ENCODE measurements at regions not wholly inside any gene's neighbourhood (a gene's known extent, or its start where the extent isn't known, plus 50 kb on each side); places are given as distances from the start of the nearest gene placed in this dataset.

DNA sequence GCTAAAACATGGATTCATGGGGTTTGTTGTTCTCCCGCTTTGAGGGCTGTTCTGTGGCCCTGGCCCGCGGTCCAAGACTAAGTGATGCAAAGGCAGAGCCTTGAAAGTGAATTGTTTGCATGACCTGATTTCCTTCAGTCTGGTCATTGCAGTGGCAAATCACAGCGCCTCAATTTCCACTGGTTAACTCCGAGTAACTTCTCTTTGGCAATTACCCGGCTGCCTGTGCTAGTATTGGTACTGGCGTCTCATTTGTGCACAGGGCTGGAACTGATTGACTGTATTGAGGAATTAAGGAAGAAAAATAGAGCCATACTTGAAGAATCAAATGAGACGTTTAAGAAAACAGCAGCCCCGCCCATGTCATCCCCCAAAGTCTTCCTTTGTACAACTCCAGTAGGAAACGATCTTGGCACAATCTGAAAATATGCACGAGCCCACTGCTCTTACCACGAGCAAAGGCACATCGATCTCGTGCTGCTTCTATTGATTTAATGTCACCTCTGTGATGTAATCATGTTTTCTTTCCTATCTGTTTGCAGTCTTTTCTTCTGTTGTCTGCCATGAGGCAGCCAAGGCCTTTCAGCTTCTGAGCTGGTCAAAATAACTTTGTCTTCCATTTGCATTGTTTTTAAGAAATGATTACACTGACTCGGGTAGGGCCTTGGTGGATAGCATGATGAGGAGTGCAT is 60.6 kb upstream of the SHH start:
- TF ChIP-seq, protein P1, sequence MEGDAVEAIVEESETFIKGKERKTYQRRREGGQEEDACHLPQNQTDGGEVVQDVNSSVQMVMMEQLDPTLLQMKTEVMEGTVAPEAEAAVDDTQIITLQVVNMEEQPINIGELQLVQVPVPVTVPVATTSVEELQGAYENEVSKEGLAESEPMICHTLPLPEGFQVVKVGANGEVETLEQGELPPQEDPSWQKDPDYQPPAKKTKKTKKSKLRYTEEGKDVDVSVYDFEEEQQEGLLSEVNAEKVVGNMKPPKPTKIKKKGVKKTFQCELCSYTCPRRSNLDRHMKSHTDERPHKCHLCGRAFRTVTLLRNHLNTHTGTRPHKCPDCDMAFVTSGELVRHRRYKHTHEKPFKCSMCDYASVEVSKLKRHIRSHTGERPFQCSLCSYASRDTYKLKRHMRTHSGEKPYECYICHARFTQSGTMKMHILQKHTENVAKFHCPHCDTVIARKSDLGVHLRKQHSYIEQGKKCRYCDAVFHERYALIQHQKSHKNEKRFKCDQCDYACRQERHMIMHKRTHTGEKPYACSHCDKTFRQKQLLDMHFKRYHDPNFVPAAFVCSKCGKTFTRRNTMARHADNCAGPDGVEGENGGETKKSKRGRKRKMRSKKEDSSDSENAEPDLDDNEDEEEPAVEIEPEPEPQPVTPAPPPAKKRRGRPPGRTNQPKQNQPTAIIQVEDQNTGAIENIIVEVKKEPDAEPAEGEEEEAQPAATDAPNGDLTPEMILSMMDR (IDR thresholded peaks at IDR 0.05; ENCODE audit: low read depth, low read length, missing control alignments), result no peak
- in situ Hi-C loops (cut with HindIII; ENCODE audit: low sequenced_read_pairs), result no loop called here
- DNase-seq (ENCODE audit: low read depth), result no peak
- H3K4me3 ChIP-seq (ENCODE audit: low read depth, low read length), result no peak overlapping the region

DNA sequence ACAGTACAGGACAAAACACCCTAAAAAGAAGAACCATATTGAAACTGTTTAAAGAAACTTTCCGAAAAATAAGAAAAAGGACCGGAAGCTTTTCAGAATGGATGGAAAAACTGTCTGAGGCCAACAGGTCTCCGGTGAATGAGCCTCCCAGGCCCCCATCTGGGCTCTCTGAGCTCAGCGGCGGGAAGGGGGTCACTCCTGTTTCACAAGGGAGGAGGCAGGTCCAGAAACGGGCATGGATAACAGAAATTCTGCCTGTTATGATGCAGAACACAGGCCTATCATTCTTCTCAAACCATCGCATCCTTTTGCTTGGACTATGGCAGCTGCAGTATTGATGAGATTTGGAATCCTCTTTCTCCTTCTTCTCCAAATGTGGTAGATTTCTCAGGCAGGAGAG is 58.9 kb upstream of the SHH start:
- no peak for DNase-seq (ENCODE audit: low read depth)
- H3K4me3 ChIP-seq (ENCODE audit: low read depth, low read length), result no peak overlapping the region
- in situ Hi-C loops (cut with HindIII; ENCODE audit: low sequenced_read_pairs), result no loop called here
- TF ChIP-seq, protein P1 (IDR thresholded peaks at IDR 0.05; ENCODE audit: low read depth, low read length, missing control alignments), result no peak

DNA sequence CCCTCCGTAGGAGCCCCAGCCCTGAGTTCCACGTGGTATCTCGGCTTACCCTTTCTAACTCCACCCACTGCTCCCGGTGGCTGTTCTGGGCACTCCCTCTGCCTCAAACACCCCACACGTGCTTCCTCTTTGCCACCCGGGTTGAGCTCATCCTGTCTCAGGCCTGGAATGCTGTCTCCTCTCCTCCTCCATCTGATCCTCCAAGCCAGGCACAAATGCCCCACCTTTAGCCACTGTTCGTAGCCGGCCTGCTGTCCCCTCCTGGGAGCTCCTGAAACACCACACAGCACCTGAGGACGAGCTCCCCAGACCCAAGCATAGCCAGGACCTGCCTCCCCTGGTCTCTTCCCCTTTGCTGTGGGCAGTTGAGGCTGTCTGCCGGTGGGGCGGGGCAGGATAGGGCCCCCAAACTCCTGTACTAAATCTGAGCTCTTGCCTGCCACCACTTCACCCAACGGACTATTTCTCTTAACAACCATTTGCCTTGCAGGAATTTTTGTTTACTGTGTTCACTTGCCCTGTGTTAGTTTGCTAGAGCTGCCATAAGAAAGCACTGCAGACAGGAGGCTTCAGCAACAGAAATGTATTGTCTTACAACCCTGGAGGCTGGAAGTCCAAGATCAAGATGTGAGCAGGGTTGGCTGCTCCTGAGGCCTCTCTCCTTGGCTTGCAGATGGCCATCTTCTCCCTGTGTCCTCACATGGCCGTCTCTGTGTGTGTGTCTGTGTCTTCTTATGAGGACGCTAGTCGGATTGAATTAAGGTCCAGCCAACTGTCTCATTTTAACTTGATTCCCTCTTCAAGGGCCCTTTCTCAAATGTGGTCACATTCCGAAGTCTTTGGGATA is 58.3 kb upstream of the SHH start:
- no peak overlapping the region for H3K4me3 ChIP-seq (ENCODE audit: low read depth, low read length)
- in situ Hi-C loops (cut with HindIII; ENCODE audit: low sequenced_read_pairs), result no loop called here
- DNase-seq (ENCODE audit: low read depth), result no peak
- TF ChIP-seq, protein P1 (IDR thresholded peaks at IDR 0.05; ENCODE audit: low read depth, low read length, missing control alignments), result no peak

DNA sequence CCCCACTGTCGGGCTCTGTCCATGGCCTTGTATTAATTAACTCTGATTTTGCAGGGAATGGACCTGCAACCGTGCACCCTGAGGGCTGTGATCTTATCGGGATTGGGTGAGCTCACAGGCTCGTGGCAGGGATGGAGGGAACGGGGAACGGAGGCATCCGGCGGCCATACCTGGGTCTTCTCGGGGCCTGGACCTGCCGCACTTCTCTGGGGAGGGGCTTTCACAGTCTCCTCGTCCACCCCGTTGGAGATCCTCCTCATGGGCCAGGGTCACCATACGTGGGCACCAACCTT is 57.5 kb upstream of the SHH start:
- in situ Hi-C loops (cut with HindIII; ENCODE audit: low sequenced_read_pairs), result no loop called here
- no peak for DNase-seq (ENCODE audit: low read depth)
- TF ChIP-seq, protein P1 (IDR thresholded peaks at IDR 0.05; ENCODE audit: low read depth, low read length, missing control alignments), result no peak
- no peak overlapping the region for H3K4me3 ChIP-seq (ENCODE audit: low read depth, low read length)

DNA sequence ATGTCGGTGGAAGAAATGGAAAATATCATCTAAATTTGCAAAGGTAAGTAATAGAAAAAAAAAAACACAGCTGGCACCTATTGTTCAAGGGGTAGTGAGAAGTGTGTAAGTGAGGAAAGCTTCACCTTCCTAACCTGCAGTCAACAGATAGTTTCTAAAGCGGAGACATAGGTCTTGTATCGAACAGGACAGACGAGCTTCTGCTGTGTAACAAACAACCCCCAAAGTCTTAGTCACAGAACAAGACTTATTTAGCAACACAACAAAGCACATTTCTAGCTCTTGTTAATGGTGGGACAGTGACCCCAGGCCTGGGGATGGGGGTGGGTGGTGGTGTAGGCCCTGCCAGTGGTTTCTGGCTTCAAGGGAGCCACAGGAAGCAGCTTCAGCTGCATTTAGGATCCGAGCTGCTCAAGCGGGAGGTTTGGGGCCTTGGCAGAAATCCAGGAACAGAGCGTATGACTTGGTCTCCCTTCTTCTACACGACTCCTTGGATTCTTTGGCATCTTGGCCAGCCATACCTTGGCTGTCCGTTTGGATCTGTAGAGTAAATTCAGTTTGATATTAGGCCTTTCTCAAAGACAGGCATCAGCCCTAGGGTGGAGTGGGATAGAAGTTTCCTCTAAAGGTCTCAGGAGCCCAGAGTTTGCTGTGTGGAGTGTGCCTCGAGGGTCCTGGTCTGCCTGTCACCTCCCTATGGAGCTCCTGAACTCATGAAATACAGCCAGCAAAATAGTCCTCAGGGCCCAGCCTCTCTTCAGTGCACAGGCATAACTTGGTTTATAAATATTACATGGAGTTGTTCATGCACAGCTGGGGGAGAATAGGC is 56.9 kb upstream of the SHH start:
- TF ChIP-seq, protein P1 (IDR thresholded peaks at IDR 0.05; ENCODE audit: low read depth, low read length, missing control alignments), result no peak
- H3K4me3 ChIP-seq (ENCODE audit: low read depth, low read length), result no peak overlapping the region
- no peak for DNase-seq (ENCODE audit: low read depth)
- in situ Hi-C loops (cut with HindIII; ENCODE audit: low sequenced_read_pairs), result no loop called here

DNA sequence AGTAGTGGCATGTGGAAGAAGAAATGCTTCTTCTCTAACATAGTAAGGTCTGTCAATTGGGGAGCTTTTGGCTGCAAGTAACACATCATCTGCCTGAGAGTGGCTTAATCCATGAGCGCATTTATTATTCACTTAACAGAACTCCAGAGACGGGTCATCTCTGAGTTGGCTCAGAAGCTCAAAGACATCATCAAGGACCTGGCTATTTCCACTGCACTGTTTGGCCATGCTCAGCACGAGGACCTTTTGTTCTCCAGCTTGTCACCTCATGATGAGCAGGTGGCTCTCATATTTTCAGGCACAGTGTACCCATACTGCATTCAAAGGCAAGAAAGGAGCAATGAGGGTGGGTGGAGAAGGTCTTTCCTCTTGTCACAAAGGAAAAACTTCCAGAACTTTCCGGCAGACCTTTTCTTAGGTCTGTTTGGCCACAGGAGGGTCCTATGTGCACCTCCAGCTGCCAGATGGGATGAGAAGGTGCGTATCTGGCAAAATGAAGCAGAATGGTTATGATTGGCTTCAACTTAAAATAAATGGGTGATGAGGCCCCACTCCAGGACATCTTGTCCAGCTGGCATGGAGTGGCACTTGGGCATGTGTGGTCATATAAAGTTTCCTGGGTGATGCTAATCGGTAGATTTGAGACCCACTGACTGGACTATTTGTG is 55.6 kb upstream of the SHH start:
- no peak overlapping the region for H3K4me3 ChIP-seq (ENCODE audit: low read depth, low read length)
- DNase-seq (ENCODE audit: low read depth), result no peak
- TF ChIP-seq, protein P1 (IDR thresholded peaks at IDR 0.05; ENCODE audit: low read depth, low read length, missing control alignments), result no peak
- in situ Hi-C loops (cut with HindIII; ENCODE audit: low sequenced_read_pairs), result no loop called here

All from astrocyte of the cerebellum (primary cell).